HG02852 (cell line): ENCODE measurements at regions not wholly inside any gene's neighbourhood (a gene's known extent, or its start where the extent isn't known, plus 50 kb on each side); places are given as distances from the start of the nearest gene placed in this dataset.

Experiments
- ATAC-seq: cut with Tn5 transposase; IDR thresholded peaks from one replicate; pipeline ENCODE4 v1.9.1; 2021; ENCODE audit warnings: mild to moderate bottlenecking, moderate library complexity; ENCODE audit not compliant: unreplicated experiment

GRCh38 chr11:112398798-112399478 lies 138.3 kb upstream of the PLET1 start:
- ATAC-seq, result no peak

DNA sequence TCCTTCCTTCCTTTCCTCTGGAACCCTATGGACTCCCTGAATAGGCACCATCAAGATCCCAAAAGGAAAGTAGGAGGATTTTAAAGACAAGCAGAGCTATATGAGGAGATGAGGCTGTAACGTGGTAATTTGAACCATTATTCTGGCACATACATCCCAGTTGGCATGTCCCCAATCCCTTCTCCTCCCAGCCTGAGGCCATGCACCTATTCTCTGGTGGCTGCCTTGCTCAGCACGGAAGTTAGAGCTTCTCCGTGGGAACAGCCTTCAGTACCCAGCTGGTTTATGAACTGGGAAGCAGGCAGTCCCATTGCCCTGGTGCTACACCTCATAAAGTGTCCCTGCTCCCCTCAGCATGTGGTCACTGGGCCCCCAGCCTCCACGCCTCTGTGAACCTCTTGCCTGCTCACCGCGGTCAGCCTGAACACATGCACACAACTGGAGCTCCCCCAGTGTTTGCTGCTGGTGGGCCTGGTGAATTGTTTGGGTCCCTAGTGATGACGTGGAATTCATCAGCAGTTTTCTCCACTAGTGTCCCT lies 139.9 kb upstream of the PLET1 start:
- ATAC-seq, result no peak

DNA sequence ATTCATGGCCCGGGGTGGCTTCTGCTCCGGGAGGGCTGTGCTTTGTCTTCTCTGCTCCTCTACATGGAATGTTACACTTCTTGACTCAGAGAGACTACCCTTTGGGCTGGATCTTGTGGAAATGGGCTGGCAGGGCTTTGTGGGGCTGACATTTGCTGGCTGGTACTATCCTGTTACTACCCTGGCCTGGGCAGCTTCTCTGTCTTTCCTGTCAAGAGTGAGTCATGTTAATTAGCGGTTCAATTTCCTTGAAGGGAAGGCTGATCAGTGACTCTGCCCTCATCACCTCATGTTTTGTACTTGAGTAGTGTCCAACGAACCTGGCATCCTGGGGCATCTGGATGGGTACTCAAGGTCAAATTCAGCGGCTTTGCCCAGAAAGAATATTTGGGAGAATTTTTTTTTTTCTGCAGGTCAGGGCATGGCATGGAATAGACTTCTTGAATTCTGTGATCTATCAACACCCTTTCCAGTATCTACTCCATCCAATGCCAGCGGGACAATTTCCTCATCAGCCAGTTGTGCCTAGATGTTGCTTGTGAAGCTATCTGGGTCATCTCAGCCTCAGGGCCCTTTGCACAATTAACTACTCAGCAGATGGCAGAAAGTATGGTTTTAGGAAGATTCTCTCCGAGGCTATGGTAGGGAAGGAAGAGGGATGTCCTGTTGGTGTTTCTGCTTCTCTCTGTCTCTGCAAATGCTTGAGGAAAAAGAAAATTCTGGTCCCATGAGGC lies 140.5 kb upstream of the PLET1 start:
- ATAC-seq, result no peak

- no peak for ATAC-seq
Observed at GRCh38 chr11:112403432-112403831, 142.8 kb upstream of the PLET1 start.

DNA sequence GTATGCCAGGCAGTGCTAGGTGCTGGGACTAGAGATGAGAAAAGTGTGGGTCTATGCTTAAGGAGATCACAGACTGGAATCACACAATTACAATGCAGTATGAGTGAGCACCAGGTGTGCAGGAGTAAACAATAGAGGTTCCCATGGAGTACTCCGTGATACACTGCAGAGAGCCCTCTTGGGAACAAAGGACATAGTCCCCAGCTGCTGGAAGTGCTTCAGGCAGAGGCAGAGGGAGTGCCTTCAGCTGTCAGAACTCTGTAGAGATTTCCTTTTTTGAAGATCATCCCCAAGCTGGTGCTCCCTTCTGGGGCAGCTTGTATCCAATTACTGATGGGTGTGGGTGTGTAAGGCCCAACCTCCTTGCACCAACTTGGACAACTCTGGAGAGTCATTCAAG lies 143.5 kb upstream of the PLET1 start:
- ATAC-seq, result no peak

DNA sequence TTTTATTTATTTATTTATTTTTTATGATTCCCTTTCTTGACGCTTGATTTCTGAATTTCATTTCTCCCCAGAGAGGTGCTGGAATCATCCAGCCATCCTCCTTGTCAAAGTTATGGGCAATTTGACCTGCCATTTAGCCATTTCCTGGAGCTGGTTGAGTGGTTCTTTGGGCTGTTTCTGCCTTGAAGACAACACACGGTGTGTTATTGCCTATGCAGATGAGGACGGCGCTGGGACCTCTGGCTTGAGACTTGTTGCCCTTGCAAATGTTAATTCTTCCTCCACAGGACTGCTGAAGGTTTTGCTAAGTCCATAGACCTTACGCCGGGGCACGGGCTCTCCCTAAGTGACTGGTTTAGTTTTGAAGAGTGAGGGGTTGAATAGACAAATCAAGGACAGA lies 147.9 kb upstream of the PLET1 start:
- ATAC-seq, result no peak

GRCh38 chr11:112410325-112410724 lies 149.7 kb upstream of the PLET1 start:
- ATAC-seq, result no peak

DNA sequence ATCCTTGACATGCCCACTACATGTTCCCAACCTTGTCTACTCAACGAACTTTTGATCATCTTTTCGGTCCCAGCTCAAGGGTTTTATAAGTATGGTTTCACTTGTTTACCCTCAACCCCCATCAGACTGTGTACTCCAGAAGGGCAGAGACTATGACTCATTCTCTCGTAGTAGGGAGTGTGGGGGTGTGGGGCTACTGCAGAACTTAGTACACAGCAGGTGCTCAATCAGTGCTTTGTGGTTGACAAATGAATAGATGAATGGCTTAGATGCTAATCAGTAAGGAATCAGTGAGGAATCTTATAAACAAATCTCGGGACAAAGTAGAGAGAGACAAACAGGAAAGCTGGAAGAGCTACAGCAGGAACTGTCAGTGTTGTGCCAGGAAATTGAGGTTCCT lies 151.7 kb upstream of the PLET1 start:
- no peak for ATAC-seq

GRCh38 chr11:112417339-112417738 lies 156.7 kb upstream of the PLET1 start:
- ATAC-seq, result no peak

GRCh38 chr11:112418438-112418837 lies 157.8 kb upstream of the PLET1 start:
- ATAC-seq, result no peak

DNA sequence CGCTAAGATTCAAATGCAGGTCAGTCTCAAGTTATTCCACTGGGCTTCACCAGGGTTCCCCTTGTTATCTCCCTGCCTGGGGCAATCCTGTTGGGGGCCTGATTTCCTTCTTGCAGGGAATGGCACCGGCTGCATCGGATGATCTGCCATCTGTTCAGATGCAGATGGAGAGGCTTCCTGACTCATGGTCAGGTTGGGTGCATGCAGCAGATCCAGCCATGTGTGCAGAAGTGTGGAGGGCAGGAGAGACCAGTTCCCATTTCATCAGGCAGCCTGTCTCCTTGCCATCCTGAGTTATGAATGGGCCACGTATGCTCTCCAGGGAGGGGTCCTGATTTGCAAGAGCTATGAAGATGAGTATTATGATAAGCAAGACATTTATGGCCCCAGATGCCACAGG lies 161.2 kb upstream of the PLET1 start:
- ATAC-seq, result no peak

- no peak for ATAC-seq
Observed at GRCh38 chr11:112425121-112425520, 164.5 kb upstream of the PLET1 start.

DNA sequence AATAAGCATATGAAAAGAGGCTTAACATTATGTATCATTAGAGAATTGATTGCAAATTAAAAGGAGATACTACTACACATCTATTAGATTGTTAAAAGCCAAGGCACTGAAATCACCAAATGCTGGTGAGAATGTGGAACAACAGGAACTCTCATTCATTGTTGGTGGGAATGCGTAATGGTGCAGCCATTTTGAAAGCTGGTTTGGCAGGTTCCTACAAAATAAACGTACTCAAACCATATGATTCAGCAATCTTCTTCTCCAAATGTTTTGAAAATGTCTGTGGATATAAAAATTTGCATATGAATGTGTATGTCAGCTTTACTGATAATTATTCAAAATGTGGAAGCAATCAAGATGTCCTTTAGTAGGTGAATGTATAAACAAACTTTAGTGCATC lies 176.4 kb upstream of the PLET1 start:
- no peak for ATAC-seq

- ATAC-seq, result no peak
Observed at GRCh38 chr11:112439614-112440013, 179.0 kb upstream of the PLET1 start.

DNA sequence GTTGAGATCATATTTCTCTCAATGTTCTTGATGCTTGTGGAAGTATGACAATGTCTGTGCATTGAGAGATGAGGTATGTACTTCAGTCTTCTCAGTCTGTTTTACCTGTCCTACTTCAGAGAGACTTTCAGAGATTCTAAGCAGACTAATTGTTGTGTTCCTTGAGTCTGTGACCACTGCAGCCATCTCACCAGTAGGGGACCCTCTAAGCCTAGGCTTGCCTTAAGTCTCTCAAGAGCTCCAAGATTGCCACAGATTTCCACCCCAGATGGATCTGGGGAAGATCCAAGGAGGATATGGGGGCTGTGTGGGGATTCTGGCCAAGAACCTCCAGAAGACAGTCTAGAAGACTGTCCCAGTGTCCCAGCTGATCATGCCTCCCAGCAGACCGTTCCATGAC lies 179.9 kb upstream of the PLET1 start:
- ATAC-seq, result no peak

DNA sequence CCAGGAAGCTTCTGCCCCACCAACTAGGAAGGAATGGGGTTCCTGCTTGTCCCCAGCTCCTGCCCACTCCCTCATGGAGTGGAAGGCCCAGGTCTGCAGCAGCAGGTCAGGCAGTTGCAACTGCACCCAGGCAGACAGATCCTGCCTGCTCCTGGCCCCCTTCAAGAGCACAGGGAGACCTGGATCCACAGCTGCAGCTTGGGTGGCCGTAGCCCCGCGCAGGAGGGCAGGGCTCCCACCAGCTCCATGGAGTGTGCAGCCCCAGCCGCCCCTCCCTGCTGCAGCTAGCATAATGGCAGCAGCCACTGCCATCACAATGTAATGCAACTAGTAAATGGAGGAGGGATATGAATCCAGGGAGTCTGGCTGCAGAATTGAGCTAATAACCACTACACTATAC lies 187.5 kb upstream of the PLET1 start:
- no peak for ATAC-seq

- no peak for ATAC-seq
Observed at GRCh38 chr11:112448806-112449205, 188.1 kb upstream of the PLET1 start.

DNA sequence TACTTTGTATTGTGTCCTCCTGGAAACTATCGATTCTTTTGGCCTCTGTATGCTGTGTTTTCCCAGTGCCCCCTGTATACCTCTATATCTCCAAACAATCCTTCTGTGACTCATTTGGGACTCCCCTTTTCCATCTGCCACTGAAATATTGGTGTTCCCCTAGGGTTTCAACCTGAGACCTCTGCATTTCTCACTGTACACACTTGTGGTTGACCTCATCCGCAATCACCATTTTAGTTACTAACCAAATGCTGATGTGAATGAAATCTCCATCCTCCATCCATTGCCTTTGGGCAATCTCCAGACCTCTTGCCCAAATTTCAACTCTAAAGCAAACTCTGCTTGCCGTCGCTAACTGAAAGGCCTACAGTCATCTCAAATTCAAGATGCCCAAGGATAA lies 190.6 kb upstream of the PLET1 start:
- no peak for ATAC-seq

GRCh38 chr11:112453601-112454577 lies 193.2 kb upstream of the PLET1 start:
- ATAC-seq, result no peak

- ATAC-seq, result no peak
Observed at GRCh38 chr11:112454841-112455240, 194.2 kb upstream of the PLET1 start.

DNA sequence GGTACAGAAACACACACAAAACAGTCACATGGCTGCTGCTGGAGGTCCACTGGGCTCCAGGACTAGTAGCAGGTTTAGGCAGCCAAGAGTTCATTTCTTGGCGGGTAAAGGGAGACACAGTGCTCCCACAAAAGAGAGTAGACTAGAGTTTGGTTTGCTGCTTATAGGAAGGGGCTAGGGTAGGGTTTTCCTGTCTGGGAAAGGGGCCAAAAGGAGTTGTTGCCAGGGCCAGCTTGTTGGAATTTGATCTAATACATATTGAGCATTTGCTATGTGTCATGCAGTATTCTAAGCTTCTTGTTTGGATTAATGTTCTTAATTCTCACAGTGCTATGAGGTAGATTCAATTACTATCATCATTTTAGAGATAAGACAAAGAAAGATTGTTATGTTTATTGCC lies 195.1 kb upstream of the PLET1 start:
- no peak for ATAC-seq
